Stimulated activated naive B cell treated with anti-CD40 and anti-IgM and Interleukin-4, amounts not matched to agents 10 μg/mL and 1 μg/mL and 100 μg/mL, for 72 hours (primary cell): ENCODE measurements at regions not wholly inside any gene's neighbourhood (a gene's known extent, or its start where the extent isn't known, plus 50 kb on each side); places are given as distances from the start of the nearest gene placed in this dataset.
"Not testable (repeated sequence)": the region's sequence is repeated elsewhere in the genome, so short reads cannot be mapped to it uniquely, and the experiment has no call there.

Experiments used
- ATAC-seq, 2 donors: fragments of 150-1000 bp; cut with Tn5 transposase; replicated peaks; 2 replicates each; pipeline ENCODE4 v1.10.0; 2021; ENCODE audit warnings: moderate library complexity in 1 of 2
- DNase-seq: peaks from one replicate; pipeline ENCODE4 v3.0.0; 2021
- H3K27ac Mint-ChIP-seq: one replicate; pipeline ENCODE4 v1.8.0; 2022; ENCODE audit warnings: mild to moderate bottlenecking, mixed read lengths
- H3K27me3 Mint-ChIP-seq, 2 donors: one replicate each; pipeline ENCODE4 v1.8.0; 2022; ENCODE audit warnings: mixed read lengths in 2 of 2
- H3K36me3 Mint-ChIP-seq, 2 donors: one replicate each; pipeline ENCODE4 v1.8.0; 2022; ENCODE audit warnings: mixed read lengths in 2 of 2, mild to moderate bottlenecking in 1 of 2
- H3K4me1 Mint-ChIP-seq, 2 donors: one replicate each; pipeline ENCODE4 v1.8.0; 2022; ENCODE audit warnings: mixed read lengths in 2 of 2, mild to moderate bottlenecking in 1 of 2
- H3K4me3 Mint-ChIP-seq, 2 donors: one replicate each; pipeline ENCODE4 v1.8.0; 2022; ENCODE audit warnings: mild to moderate bottlenecking in 2 of 2, mixed read lengths in 2 of 2, moderate library complexity in 1 of 2
- H3K9me3 Mint-ChIP-seq, 2 donors: one replicate each; pipeline ENCODE4 v1.8.0; 2022; ENCODE audit warnings: mixed read lengths in 2 of 2, mild to moderate bottlenecking in 1 of 2

GRCh38 chr17:22253007-22253406 lies 560.7 kb downstream of the KCNJ18 start:
- no peak for DNase-seq
- Mint-ChIP-seq H3K36me3 (no peaks in the 10 kb centered on the region), H3K27ac (no peak overlapping the region), H3K9me3 (peaks cover 2 to 3% of the 10 kb centered on the region in 2 donors), H3K4me1 (no peaks in the 10 kb centered on the region), H3K4me3 (no peak overlapping the region), H3K27me3 (no peaks in the 10 kb centered on the region)
- ATAC-seq = no peak

- Mint-ChIP-seq H3K27ac (no peak overlapping the region), H3K36me3 (no peaks in the 10 kb centered on the region), H3K9me3 (peaks cover 3 to 11% of the 10 kb centered on the region in 2 donors), H3K4me3 (no peak overlapping the region), H3K27me3 (no peaks in the 10 kb centered on the region), H3K4me1 (no peaks in the 10 kb centered on the region)
- ATAC-seq (no peak), DNase-seq (no peak)
These were observed 573.5 kb downstream of the KCNJ18 start for GRCh38 chr17:22265807-22266206.

- no peak overlapping the region for H3K27ac Mint-ChIP-seq
- no peaks in the 10 kb centered on the region for H3K36me3 Mint-ChIP-seq
- ATAC-seq = no peak
- H3K4me3 Mint-ChIP-seq = no peak overlapping the region
- DNase-seq = no peak
- peaks cover 3 to 11% of the 10 kb centered on the region in 2 donors for H3K9me3 Mint-ChIP-seq
- no peaks in the 10 kb centered on the region for H3K4me1 Mint-ChIP-seq
- H3K27me3 Mint-ChIP-seq = no peaks in the 10 kb centered on the region
These were observed 573.9 kb downstream of the KCNJ18 start for GRCh38 chr17:22266231-22266630.

- Mint-ChIP-seq H3K27me3 (no peaks in the 10 kb centered on the region), H3K4me3 (no peak overlapping the region), H3K4me1 (no peaks in the 10 kb centered on the region), H3K36me3 (no peaks in the 10 kb centered on the region), H3K9me3 (peaks cover 11 to 14% of the 10 kb centered on the region in 2 donors), H3K27ac (no peak overlapping the region)
- ATAC-seq = no peak
- DNase-seq = no peak
These were observed 574.7 kb downstream of the KCNJ18 start for GRCh38 chr17:22267019-22267418.

- Mint-ChIP-seq H3K36me3 (no peaks in the 10 kb centered on the region), H3K9me3 (peaks cover 14 to 19% of the 10 kb centered on the region in 2 donors), H3K4me3 (no peak overlapping the region)
These were observed 576.0 kb downstream of the KCNJ18 start for GRCh38 chr17:22268214-22268911.

GRCh38 chr17:22268912-22269220 lies 576.5 kb downstream of the KCNJ18 start:
- H3K27ac Mint-ChIP-seq = no peak overlapping the region
- no peaks in the 10 kb centered on the region for H3K27me3 Mint-ChIP-seq
- no peak for ATAC-seq

More at GRCh38 chr17:22268214-22268911, 576.0 kb downstream of the KCNJ18 start:
- no peak for ATAC-seq
- H3K27ac Mint-ChIP-seq = no peak overlapping the region
- no peaks in the 10 kb centered on the region for H3K27me3 Mint-ChIP-seq
- no peak for DNase-seq
- H3K4me1 Mint-ChIP-seq = no peaks in the 10 kb centered on the region

GRCh38 chr17:22270381-22270780 lies 578.1 kb downstream of the KCNJ18 start:
- Mint-ChIP-seq H3K27ac (no peak overlapping the region), H3K9me3 (peaks cover 14 to 20% of the 10 kb centered on the region in 2 donors), H3K4me3 (no peak overlapping the region), H3K36me3 (no peaks in the 10 kb centered on the region), H3K4me1 (no peaks in the 10 kb centered on the region), H3K27me3 (no peaks in the 10 kb centered on the region)
- ATAC-seq (no peak), DNase-seq (no peak)

More at GRCh38 chr17:22268912-22269220, 576.5 kb downstream of the KCNJ18 start:
- H3K9me3 Mint-ChIP-seq = peaks cover 14 to 19% of the 10 kb centered on the region in 2 donors
- no peaks in the 10 kb centered on the region for H3K36me3 Mint-ChIP-seq
- DNase-seq = no peak
- no peaks in the 10 kb centered on the region for H3K4me1 Mint-ChIP-seq
- H3K4me3 Mint-ChIP-seq = no peak overlapping the region

- not testable (repeated sequence) for H3K36me3 Mint-ChIP-seq, DNase-seq, H3K4me1 Mint-ChIP-seq, ATAC-seq, H3K4me3 Mint-ChIP-seq, H3K27me3 Mint-ChIP-seq, H3K27ac Mint-ChIP-seq
- H3K9me3 Mint-ChIP-seq = peaks cover 17 to 21% of the 10 kb centered on the region in 2 donors
These were observed 578.5 kb downstream of the KCNJ18 start for GRCh38 chr17:22270809-22271208.

- DNase-seq (no peak), ATAC-seq (no peak)
- Mint-ChIP-seq H3K27ac (no peak overlapping the region), H3K36me3 (no peaks in the 10 kb centered on the region), H3K9me3 (peaks cover 21 to 22% of the 10 kb centered on the region in 2 donors), H3K4me3 (no peak overlapping the region), H3K27me3 (no peaks in the 10 kb centered on the region), H3K4me1 (no peaks in the 10 kb centered on the region)
These were observed 580.2 kb downstream of the KCNJ18 start for GRCh38 chr17:22272363-22273146.

- no peaks in the 10 kb centered on the region for H3K27me3 Mint-ChIP-seq
- H3K27ac Mint-ChIP-seq = no peak overlapping the region
These were observed 581.0 kb downstream of the KCNJ18 start for GRCh38 chr17:22273308-22273707.

GRCh38 chr17:22277595-22277994 lies 585.3 kb downstream of the KCNJ18 start:
- Mint-ChIP-seq H3K9me3 (peaks cover 7 to 12% of the 10 kb centered on the region in 2 donors), H3K4me3 (no peak overlapping the region), H3K27me3 (no peaks in the 10 kb centered on the region), H3K36me3 (no peaks in the 10 kb centered on the region), H3K4me1 (no peaks in the 10 kb centered on the region), H3K27ac (no peak overlapping the region)
- ATAC-seq = no peak
- no peak for DNase-seq

More at GRCh38 chr17:22273308-22273707, 581.0 kb downstream of the KCNJ18 start:
- peaks cover 21 to 22% of the 10 kb centered on the region in 2 donors for H3K9me3 Mint-ChIP-seq
- H3K4me3 Mint-ChIP-seq = no peak overlapping the region
- no peaks in the 10 kb centered on the region for H3K4me1 Mint-ChIP-seq
- H3K36me3 Mint-ChIP-seq = no peaks in the 10 kb centered on the region
- DNase-seq (no peak), ATAC-seq (no peak)

GRCh38 chr17:22278302-22279275 lies 586.3 kb downstream of the KCNJ18 start:
- Mint-ChIP-seq H3K9me3 (peaks cover 7 to 12% of the 10 kb centered on the region in 2 donors), H3K36me3 (no peaks in the 10 kb centered on the region), H3K27me3 (no peaks in the 10 kb centered on the region), H3K27ac (no peak overlapping the region), H3K4me1 (no peaks in the 10 kb centered on the region), H3K4me3 (no peak overlapping the region)
- ATAC-seq (no peak), DNase-seq (no peak)

GRCh38 chr17:22286337-22287041 lies 594.2 kb downstream of the KCNJ18 start:
- DNase-seq = no peak
- no peaks in the 10 kb centered on the region for H3K36me3 Mint-ChIP-seq
- ATAC-seq = no peak

More at GRCh38 chr17:22286337-22287041, 594.2 kb downstream of the KCNJ18 start:
- Mint-ChIP-seq H3K9me3 (peaks cover 0 to 3% of the 10 kb centered on the region in 2 donors), H3K4me1 (no peaks in the 10 kb centered on the region), H3K4me3 (no peak overlapping the region), H3K27ac (no peak overlapping the region), H3K27me3 (no peaks in the 10 kb centered on the region)
